Posterior vena cava (tissue), 2 donors: ENCODE measurements at regions not wholly inside any gene's neighbourhood (a gene's known extent, or its start where the extent isn't known, plus 50 kb on each side); places are given as distances from the start of the nearest gene placed in this dataset.
"Not testable (repeated sequence)": the region's sequence is repeated elsewhere in the genome, so short reads cannot be mapped to it uniquely, and the experiment has no call there.

Source experiments
- DNase-seq: peaks from one replicate; pipeline ENCODE4 v3.0.0-alpha.2; 2020; ENCODE audit warnings: low spot score
- intact Hi-C, 2 donors: fragments of 100-400 bp; cut with DNase I; formaldehyde crosslinking; loops; one replicate each; pipeline versions ENCODE4 v1.14.1 to v1.14.2; 2022 to 2023
- donor health status: DM: yes; HTN: yes; CAD: no.
- donor health status: DM: yes; HTN: yes; CAD: no.

GRCh38 chr18:66317243-66318090 lies 286.4 kb downstream of the CDH19 start:
- DNase-seq = no peak
- intact Hi-C loops = no loop called here

- no peak for DNase-seq
- intact Hi-C loops = no loop called here
Observed at GRCh38 chr18:66316701-66317100, 287.2 kb downstream of the CDH19 start.

GRCh38 chr18:66300141-66300540 lies 303.7 kb downstream of the CDH19 start:
- DNase-seq = no peak

GRCh38 chr18:66280470-66280869 lies 323.4 kb downstream of the CDH19 start:
- intact Hi-C loops = no loop called here
- no peak for DNase-seq

More at GRCh38 chr18:66300141-66300540, 303.7 kb downstream of the CDH19 start:
- intact Hi-C loops = no loop called here

- intact Hi-C loops = no loop called here
- DNase-seq = no peak
Observed at GRCh38 chr18:66271962-66272361, 331.9 kb downstream of the CDH19 start.

- intact Hi-C loops = no loop called here
- DNase-seq = no peak
Observed at GRCh38 chr18:66264130-66264529, 339.8 kb downstream of the CDH19 start.

GRCh38 chr18:66254121-66254520 lies 349.8 kb downstream of the CDH19 start:
- intact Hi-C loops = no loop called here
- DNase-seq = no peak

- DNase-seq = no peak
- intact Hi-C loops = no loop called here
Observed at GRCh38 chr18:66252703-66253102, 351.2 kb downstream of the CDH19 start.

GRCh38 chr18:66235206-66235605 lies 368.7 kb downstream of the CDH19 start:
- no peak for DNase-seq
- intact Hi-C loops = no loop called here

GRCh38 chr18:66226782-66227181 lies 377.1 kb downstream of the CDH19 start:
- DNase-seq = no peak
- intact Hi-C loops = no loop called here

- DNase-seq, intact Hi-C loops: not testable (repeated sequence)
Observed at GRCh38 chr18:66223317-66223716, 380.6 kb downstream of the CDH19 start.

- intact Hi-C loops = no loop called here
Observed at GRCh38 chr18:66222174-66222573, 381.7 kb downstream of the CDH19 start.

GRCh38 chr18:66219817-66220216 lies 384.1 kb downstream of the CDH19 start:
- intact Hi-C loops = no loop called here
- no peak for DNase-seq

More at GRCh38 chr18:66222174-66222573, 381.7 kb downstream of the CDH19 start:
- DNase-seq = no peak

GRCh38 chr18:66211749-66212148 lies 392.1 kb downstream of the CDH19 start:
- no peak for DNase-seq
- intact Hi-C loops = no loop called here

GRCh38 chr18:66210875-66211274 lies 393.0 kb downstream of the CDH19 start:
- intact Hi-C loops = no loop called here
- DNase-seq = no peak

- intact Hi-C loops = no loop called here
- DNase-seq = no peak
Observed at GRCh38 chr18:66209656-66210055, 394.2 kb downstream of the CDH19 start.

GRCh38 chr18:66196805-66197204 lies 407.1 kb downstream of the CDH19 start:
- intact Hi-C loops = no loop called here
- DNase-seq = no peak

- intact Hi-C loops = no loop called here
- no peak for DNase-seq
Observed at GRCh38 chr18:66193938-66194337, 410.0 kb downstream of the CDH19 start.

- no peak for DNase-seq
- intact Hi-C loops = no loop called here
Observed at GRCh38 chr18:66193394-66193793, 410.5 kb downstream of the CDH19 start.

- intact Hi-C loops = no loop called here
- no peak for DNase-seq
Observed at GRCh38 chr18:66168685-66169235, 417.9 kb downstream of the CDH7 start.
